K562 (cell line): ENCODE measurements at regions not wholly inside any gene's neighbourhood (a gene's known extent, or its start where the extent isn't known, plus 50 kb on each side); places are given as distances from the start of the nearest gene placed in this dataset.

Experiments
- ATAC-seq: fragments of 200-7000 bp; cut with Tn5 transposase; 3 replicates; pipeline ENCODE4 v1.9.1; 2020; ENCODE audit warnings: moderate library complexity
- BruUV-seq: library from RNA; stranded (reverse); fragments of 400-500 nt; replicated peaks from 2 replicates; lab custom pipeline; 2021; lab: Mats Ljungman, UMichigan
- CTCF ChIA-PET: fragments of 300-600 bp; formaldehyde crosslinking; extraction: SDS; loops from one replicate; lab custom pipeline; 2021; ENCODE audit warnings: low intra/inter-chr PET ratio; lab: Yijun Ruan, JAX
- POLR2A ChIA-PET: fragments of 300-600, 350-650 bp; sonication (Branson Sonifier 250); formaldehyde crosslinking; extraction: SDS; loops from one replicate; lab custom pipeline; 2021; ENCODE audit warnings: antibody characterized with exemption, inconsistent platforms; lab: Yijun Ruan, JAX
- DNase-seq, 4 experiments: peaks; one replicate each; pipeline versions ENCODE4 v3.0.0 to v3.0.0-alpha.2; 2011 to 2018; ENCODE audit warnings: low spot score in 3 of 4, mixed read lengths in 3 of 4; ENCODE audit errors: extremely low read depth in 1 of 4
- FAIRE-seq: peaks from 2 replicates; lab custom pipeline; 2011; peaks lifted over from hg19 to GRCh38; lab: Jason Lieb, UNC
- H2AFZ ChIP-seq: 2 replicates; pipeline ENCODE4 v1.6.0; 2011; ENCODE audit warnings: low read depth, low read length, control low read depth, inconsistent platforms
- H3K27ac ChIP-seq: fragments of 200-600 bp; 3 replicates; pipeline ENCODE4 v1.8.0; 2011; ENCODE audit warnings: low read depth, mild to moderate bottlenecking, control low read depth, inconsistent platforms, low read length, moderate library complexity, mixed read lengths; ENCODE audit errors: extremely low read depth
- H3K27me3 ChIP-seq, 2 experiments: fragments of 300-600 bp in 1 of 2; 2 replicates in 1 of 2; 3 replicates in 1 of 2; pipeline versions ENCODE4 v1.6.0 to v1.8.0; 2011; ENCODE audit warnings: inconsistent platforms in 2 of 2, low read length in 2 of 2, mild to moderate bottlenecking in 1 of 2, mixed read lengths in 1 of 2, moderate library complexity in 1 of 2; ENCODE audit not compliant: control insufficient read depth in 2 of 2, insufficient read depth in 2 of 2
- H3K36me3 ChIP-seq: fragments of 300-600 bp; 3 replicates; pipeline ENCODE4 v1.8.0; 2011; ENCODE audit warnings: mild to moderate bottlenecking, low read length, inconsistent platforms; ENCODE audit not compliant: control insufficient read depth, insufficient read depth
- H3K4me1 ChIP-seq, 2 experiments: fragments of 200-600 bp in 1 of 2; replicated peaks in 1 of 2; 2 replicates in 1 of 2; 3 replicates in 1 of 2; pipeline versions ENCODE4 v1.5.1 to v1.8.0; 2011; ENCODE audit warnings: inconsistent platforms in 2 of 2, low read length in 2 of 2, mild to moderate bottlenecking in 1 of 2, mixed read lengths in 1 of 2, moderate library complexity in 1 of 2; ENCODE audit not compliant: control insufficient read depth in 2 of 2, insufficient read depth in 2 of 2
- H3K4me2 ChIP-seq: 2 replicates; pipeline ENCODE4 v1.6.1; 2011; ENCODE audit warnings: low read length, control low read depth, inconsistent platforms, mixed read lengths; ENCODE audit not compliant: insufficient read depth
- H3K4me3 ChIP-seq: fragments of 200-600 bp; sonication (generic), shearing (Covaris generic); 2 replicates; pipeline ENCODE4 v1.5.1; 2016; ENCODE audit warnings: control low read depth, inconsistent platforms
- H3K79me2 ChIP-seq: fragments of 200-600 bp; 3 replicates; pipeline ENCODE4 v1.8.0; 2011; ENCODE audit warnings: low read length, inconsistent platforms; ENCODE audit not compliant: control insufficient read depth, insufficient read depth
- H3K9ac ChIP-seq, 2 experiments: 2 replicates each; pipeline versions ENCODE4 v1.6.0 to v1.6.1; 2011; ENCODE audit warnings: low read depth in 2 of 2, low read length in 2 of 2, control low read depth in 1 of 2, inconsistent platforms in 1 of 2, mild to moderate bottlenecking in 1 of 2, mixed read lengths in 1 of 2; ENCODE audit not compliant: insufficient read depth in 1 of 2
- H3K9me1 ChIP-seq: one replicate; pipeline ENCODE4 v1.6.0; 2011; ENCODE audit warnings: inconsistent platforms, mild to moderate bottlenecking, low read length, moderate library complexity; ENCODE audit not compliant: control insufficient read depth, insufficient read depth
- H3K9me3 ChIP-seq: replicated peaks from 2 replicates; pipeline ENCODE4 v1.5.1; 2011; ENCODE audit warnings: low read depth, low read length, inconsistent platforms; ENCODE audit not compliant: control insufficient read depth, insufficient read depth
- H4K20me1 ChIP-seq: replicated peaks from 2 replicates; pipeline ENCODE4 v1.6.1; 2011; ENCODE audit warnings: low read length, inconsistent platforms, mixed read lengths; ENCODE audit not compliant: control insufficient read depth, insufficient read depth
- BRF2 ChIP-seq: IDR thresholded peaks from 3 replicates; pipeline ENCODE4 v1.6.1; 2011; ENCODE audit warnings: borderline replicate concordance, mild to moderate bottlenecking; ENCODE audit not compliant: insufficient read length, insufficient read depth
- CHD4 ChIP-seq: fragments of 200-600 bp; sonication (generic); IDR thresholded peaks from 3 replicates; pipeline ENCODE4 v1.6.1; 2012; ENCODE audit warnings: low read depth, mild to moderate bottlenecking, mixed read lengths, low read length, inconsistent platforms; ENCODE audit not compliant: insufficient read depth, insufficient replicate concordance, poor library complexity, severe bottlenecking
- CREBBP ChIP-seq: IDR thresholded peaks from one replicate; pipeline ENCODE4 v1.6.1; 2012; ENCODE audit warnings: low read depth, mild to moderate bottlenecking, control low read depth, inconsistent platforms, low read length
- E2F8 ChIP-seq: fragments of 450-650 bp; IDR thresholded peaks from 2 replicates; pipeline ENCODE4 v1.7.1; 2018; ENCODE audit warnings: mild to moderate bottlenecking, low read depth; ENCODE audit not compliant: partially characterized antibody
- HOMEZ ChIP-seq: fragments of 250-450 bp; sonication (Bioruptor Pico); IDR thresholded peaks from 2 replicates; pipeline ENCODE4 v1.4.0; 2020; ENCODE audit warnings: mild to moderate bottlenecking, moderate library complexity
- L3MBTL2 ChIP-seq: fragments of 450-650 bp; IDR thresholded peaks from 2 replicates; pipeline ENCODE4 v1.6.1; 2016; ENCODE audit warnings: mild to moderate bottlenecking, moderate library complexity
- SIRT6 ChIP-seq: IDR thresholded peaks from one replicate; pipeline ENCODE4 v1.6.1; 2012; ENCODE audit warnings: low read depth, mild to moderate bottlenecking, control low read depth, inconsistent platforms, low read length, moderate library complexity
- SMARCA5 ChIP-seq: fragments of 450-650 bp; IDR thresholded peaks from 2 replicates; pipeline ENCODE4 v1.6.1; 2016
- TAF1 ChIP-seq: IDR thresholded peaks from 2 replicates; pipeline ENCODE4 v1.6.1; 2011; ENCODE audit warnings: mild to moderate bottlenecking, low read length, moderate library complexity; ENCODE audit not compliant: insufficient read depth, control insufficient read depth, severe bottlenecking; ENCODE audit errors: extremely low read depth
- THRAP3 ChIP-seq: fragments of 450-650 bp; IDR thresholded peaks from 2 replicates; pipeline ENCODE4 v1.6.1; 2016; ENCODE audit warnings: mild to moderate bottlenecking, inconsistent platforms, borderline replicate concordance
- YY1 ChIP-seq, 3 experiments: IDR thresholded peaks; 2 replicates each; pipeline ENCODE4 v1.6.1; 2011; ENCODE audit warnings: low read length in 2 of 3, mild to moderate bottlenecking in 2 of 3, moderate library complexity in 2 of 3, borderline replicate concordance in 1 of 3, control low read depth in 1 of 3, low read depth in 1 of 3; ENCODE audit not compliant: insufficient read depth in 3 of 3, insufficient replicate concordance in 2 of 3, control insufficient read depth in 1 of 3, insufficient read length in 1 of 3; ENCODE audit errors: extremely low read depth in 1 of 3
- WGBS: fragments of 100-300 bp; shearing (Covaris generic); methylation state at CpG from one replicate; pipeline ENCODE4 v1.1.6; 2016; ENCODE audit warnings: low coverage, mixed read lengths; ENCODE audit not compliant: insufficient coverage; ENCODE audit errors: missing lambda C conversion rate; 5-methylcytosine and 5-hydroxymethylcytosine counted together
- in situ Hi-C: fragments of 300-500 bp; cut with MboI; formaldehyde crosslinking; loops from 4 replicates; pipeline ENCODE4 v1.15.0; 2018; ENCODE audit warnings: inconsistent platforms, mixed read lengths
- intact Hi-C: fragments of 100-400 bp; cut with micrococcal nuclease; formaldehyde crosslinking; loops from 2 replicates; pipeline ENCODE4 v1.14.2; 2022
- TF ChIP-seq, protein P1 (sequence below): fragments of 450-650 bp; formaldehyde crosslinking; conservative IDR thresholded peaks from 2 replicates; pipeline ENCODE4 v1.4.0; 2022; ENCODE audit warnings: mild to moderate bottlenecking, missing genetic modification characterization
- TF ChIP-seq, protein P2 (sequence below): conservative IDR thresholded peaks from 2 replicates; pipeline ENCODE4 v1.6.1; 2011; ENCODE audit warnings: low read depth, mild to moderate bottlenecking, low read length; ENCODE audit not compliant: control insufficient read depth

DNA sequence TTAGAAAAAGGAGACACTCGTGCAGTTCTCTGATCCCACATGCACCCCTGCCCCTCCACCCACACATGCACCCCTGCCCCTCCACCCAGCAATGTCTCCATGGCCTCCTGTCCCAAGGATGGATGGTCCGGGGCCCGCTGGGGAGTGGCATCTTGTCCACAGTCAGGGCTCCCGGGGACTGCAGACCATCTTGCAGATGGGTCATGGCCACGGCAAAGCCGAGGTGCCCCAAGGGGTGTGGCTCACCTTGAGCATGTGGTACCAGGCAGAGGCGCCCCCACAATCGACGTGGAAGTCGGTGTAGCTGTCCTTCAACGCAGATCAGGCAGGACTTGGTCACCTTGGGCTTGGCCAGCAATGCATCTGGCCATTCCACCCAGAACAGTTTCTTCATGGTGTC lies 216.7 kb downstream of the TUBA3C start:
- no TSS peak for BruUV-seq
- DNase-seq (no peak), FAIRE-seq (no peak), ATAC-seq (no peak)
- Histone ChIP-seq H3K36me3 (no peaks in the 10 kb centered on the region), H3K9me1 (no peaks in the 10 kb centered on the region), H3K27ac (no peak overlapping the region), H2AFZ (no peak overlapping the region), H3K9me3 (no peaks in the 10 kb centered on the region), H3K4me1 (no peaks in the 10 kb centered on the region), H3K9ac (no peak overlapping the region), H3K4me2 (no peak overlapping the region), H3K4me3 (no peak overlapping the region), H3K27me3 (peaks cover 0 to 15% of the 10 kb centered on the region in 2 experiments; a peak in 3 of 5 replicates), H3K79me2 (no peaks in the 10 kb centered on the region), H4K20me1 (no peaks in the 10 kb centered on the region)
- ChIA-PET CTCF (no interaction called here), POLR2A (interaction anchor here (0.7 to 1.2 kb wide), 2 partner anchors 10 to 15 kb away, joined by 4 read pairs; no protein-coding TSS in a partner anchor)
- in situ Hi-C loops (no loop called here), intact Hi-C loops (no loop called here)
- 14% methylated on average over 10 of the region's 11 CpGs for whole genome bisulfite sequencing
- TF ChIP-seq THRAP3, result no peak
- no peak for TF ChIP-seq SIRT6
- TF ChIP-seq HOMEZ (CRISPR knock-in tag), result no peak
- TF ChIP-seq E2F8, result no peak
- no peak for TF ChIP-seq TAF1
- TF ChIP-seq CHD4, result no peak
- no peak for TF ChIP-seq BRF2
- TF ChIP-seq CREBBP, result no peak
- TF ChIP-seq, protein P1, sequence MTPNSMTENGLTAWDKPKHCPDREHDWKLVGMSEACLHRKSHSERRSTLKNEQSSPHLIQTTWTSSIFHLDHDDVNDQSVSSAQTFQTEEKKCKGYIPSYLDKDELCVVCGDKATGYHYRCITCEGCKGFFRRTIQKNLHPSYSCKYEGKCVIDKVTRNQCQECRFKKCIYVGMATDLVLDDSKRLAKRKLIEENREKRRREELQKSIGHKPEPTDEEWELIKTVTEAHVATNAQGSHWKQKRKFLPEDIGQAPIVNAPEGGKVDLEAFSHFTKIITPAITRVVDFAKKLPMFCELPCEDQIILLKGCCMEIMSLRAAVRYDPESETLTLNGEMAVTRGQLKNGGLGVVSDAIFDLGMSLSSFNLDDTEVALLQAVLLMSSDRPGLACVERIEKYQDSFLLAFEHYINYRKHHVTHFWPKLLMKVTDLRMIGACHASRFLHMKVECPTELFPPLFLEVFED (CRISPR knock-in tag), result no peak
- TF ChIP-seq SMARCA5, result no peak
- TF ChIP-seq, protein P2, sequence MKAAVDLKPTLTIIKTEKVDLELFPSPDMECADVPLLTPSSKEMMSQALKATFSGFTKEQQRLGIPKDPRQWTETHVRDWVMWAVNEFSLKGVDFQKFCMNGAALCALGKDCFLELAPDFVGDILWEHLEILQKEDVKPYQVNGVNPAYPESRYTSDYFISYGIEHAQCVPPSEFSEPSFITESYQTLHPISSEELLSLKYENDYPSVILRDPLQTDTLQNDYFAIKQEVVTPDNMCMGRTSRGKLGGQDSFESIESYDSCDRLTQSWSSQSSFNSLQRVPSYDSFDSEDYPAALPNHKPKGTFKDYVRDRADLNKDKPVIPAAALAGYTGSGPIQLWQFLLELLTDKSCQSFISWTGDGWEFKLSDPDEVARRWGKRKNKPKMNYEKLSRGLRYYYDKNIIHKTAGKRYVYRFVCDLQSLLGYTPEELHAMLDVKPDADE, result no peak
- TF ChIP-seq L3MBTL2, result no peak
- no peak for TF ChIP-seq YY1 (IDR thresholded peaks at IDR 0.05; ENCODE audit: borderline replicate concordance in 1 of 3, control insufficient read depth in 1 of 3, extremely low read depth in 1 of 3, insufficient read depth in 3 of 3, insufficient read length in 1 of 3, insufficient replicate concordance in 2 of 3, low read depth in 1 of 3, low read length in 2 of 3)
